ENCODE measurements at regions not wholly inside any gene's neighbourhood (a gene's known extent, or its start where the extent isn't known, plus 50 kb on each side); places are given as distances from the start of the nearest gene placed in this dataset.

DNA sequence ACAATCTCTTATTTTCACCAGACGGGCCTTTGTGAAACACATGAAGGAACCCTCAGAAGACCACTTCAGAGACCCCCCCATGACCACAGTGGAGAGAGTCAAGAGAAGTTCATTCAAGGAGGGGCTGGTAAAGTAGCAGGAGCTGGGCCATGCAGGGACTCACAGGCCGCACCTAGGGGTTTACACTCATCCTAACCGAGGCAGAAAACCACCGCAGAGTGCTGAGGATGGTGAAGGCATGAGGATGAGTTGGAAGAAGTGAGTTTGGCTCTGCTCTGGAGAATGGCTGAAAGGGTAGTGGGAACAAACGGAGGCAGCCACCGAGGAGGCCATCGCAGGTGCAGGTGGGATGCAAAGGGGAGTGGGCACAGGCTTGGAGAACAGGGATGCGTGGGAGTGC lies 1046.9 kb downstream of the UQCRFS1 start:
- H3K27ac ChIP-seq (ENCODE audit: low read length): no peak overlapping the region
- POLR2A ChIA-PET: interaction anchor here in 1 of 2 donors (0.6 kb wide), 1 partner anchor 20 kb away, joined by 3 read pairs; no protein-coding TSS in a partner anchor
- no peaks in the 10 kb centered on the region for H3K9me3 ChIP-seq
- peaks cover 13 to 25% (median 16%) of the 10 kb centered on the region in 3 donors for H3K9me3 Mint-ChIP-seq
- no peaks in the 10 kb centered on the region for H3K27me3 ChIP-seq (replicated peaks in 1 of 2; ENCODE audit: control insufficient read depth in 2 of 2, extremely low read depth in 1 of 2, insufficient read depth in 2 of 2, low read length in 1 of 2)
- no peak for DNase-seq
- no peaks in the 10 kb centered on the region for H3K27me3 Mint-ChIP-seq
- H3K4me1 Mint-ChIP-seq: no peaks in the 10 kb centered on the region
- no peak overlapping the region for H3K4me3 ChIP-seq (ENCODE audit: control insufficient read depth in 1 of 2, extremely low read depth in 1 of 2, low read length in 1 of 2)
- H3K4me3 Mint-ChIP-seq: no peak overlapping the region
- WGBS (ENCODE audit: insufficient coverage): 94% methylated on average over 5 of the region's 8 CpGs
- H3K4me1 ChIP-seq (ENCODE audit: control insufficient read depth in 1 of 2, extremely low read depth in 1 of 2, insufficient read depth in 2 of 2, low read length in 2 of 2): no peaks in the 10 kb centered on the region
- CTCF ChIA-PET: no interaction called here
- H3K36me3 Mint-ChIP-seq: no peaks in the 10 kb centered on the region
- no peak for ATAC-seq (replicated peaks in 1 of 4)
- no peak overlapping the region for H3K27ac Mint-ChIP-seq
- no peaks in the 10 kb centered on the region for H3K36me3 ChIP-seq (ENCODE audit: control insufficient read depth in 2 of 2, extremely low read depth in 1 of 2, insufficient read depth in 1 of 2, low read length in 1 of 2)

DNA sequence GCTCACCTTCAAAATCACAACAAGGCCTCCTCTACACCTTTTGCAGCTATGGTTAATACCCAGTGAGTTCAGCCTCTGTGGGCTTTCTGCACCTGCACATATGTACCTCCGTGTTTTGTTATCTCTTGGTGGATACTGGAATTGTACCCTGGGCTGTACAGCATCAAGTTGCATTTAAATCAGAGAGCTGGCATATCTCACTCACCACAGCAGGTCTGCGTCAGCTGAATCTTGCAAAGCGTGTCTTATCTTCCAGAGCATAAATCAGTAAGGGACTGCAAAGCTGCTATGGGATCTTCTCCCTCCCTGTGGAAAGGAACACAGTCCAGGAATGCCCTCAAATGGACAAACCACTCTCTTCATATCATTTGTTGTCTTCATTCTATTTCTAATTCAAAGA lies 1048.7 kb downstream of the UQCRFS1 start:
- Histone ChIP-seq H3K36me3 (ENCODE audit: control insufficient read depth in 2 of 2, extremely low read depth in 1 of 2, insufficient read depth in 1 of 2, low read length in 1 of 2) (no peaks in the 10 kb centered on the region), H3K4me1 (ENCODE audit: control insufficient read depth in 1 of 2, extremely low read depth in 1 of 2, insufficient read depth in 2 of 2, low read length in 2 of 2) (no peaks in the 10 kb centered on the region), H3K27ac (ENCODE audit: low read length) (no peak overlapping the region), H3K27me3 (replicated peaks in 1 of 2; ENCODE audit: control insufficient read depth in 2 of 2, extremely low read depth in 1 of 2, insufficient read depth in 2 of 2, low read length in 1 of 2) (no peaks in the 10 kb centered on the region), H3K4me3 (ENCODE audit: control insufficient read depth in 1 of 2, extremely low read depth in 1 of 2, low read length in 1 of 2) (no peak overlapping the region), H3K9me3 (no peaks in the 10 kb centered on the region)
- Mint-ChIP-seq H3K27ac (no peak overlapping the region), H3K9me3 (peaks cover 13 to 36% (median 24%) of the 10 kb centered on the region in 3 donors), H3K36me3 (no peaks in the 10 kb centered on the region), H3K27me3 (no peaks in the 10 kb centered on the region), H3K4me3 (no peak overlapping the region), H3K4me1 (no peaks in the 10 kb centered on the region)
- WGBS (ENCODE audit: insufficient coverage): 84% methylated on average over 3 of the region's 3 CpGs
- ChIA-PET CTCF (no interaction called here), POLR2A (no interaction called here)
- ATAC-seq (replicated peaks in 1 of 4): no peak
- no peak for DNase-seq

DNA sequence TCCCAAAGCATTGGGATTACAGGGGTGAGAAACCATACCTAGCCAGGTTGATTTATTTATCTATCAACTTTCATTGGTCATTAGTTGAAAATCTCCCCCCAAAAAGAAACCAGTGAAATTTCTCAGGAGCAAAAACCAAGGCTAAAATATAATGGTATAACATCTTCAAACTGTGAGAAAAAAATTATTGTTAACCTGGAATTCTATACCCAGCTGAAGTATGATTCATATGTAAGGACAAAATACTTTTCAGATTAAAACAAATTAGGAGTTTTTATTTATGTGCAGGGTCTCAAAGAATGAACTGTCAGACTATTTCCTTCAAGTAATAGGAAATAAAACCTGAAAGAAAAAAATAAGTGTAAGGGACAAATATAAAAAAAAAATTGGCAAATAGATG lies 1053.9 kb downstream of the UQCRFS1 start:
- Mint-ChIP-seq H3K9me3 (peaks cover 20 to 51% (median 30%) of the 10 kb centered on the region in 3 donors), H3K4me3 (no peak overlapping the region), H3K4me1 (no peaks in the 10 kb centered on the region), H3K36me3 (no peaks in the 10 kb centered on the region), H3K27me3 (no peaks in the 10 kb centered on the region), H3K27ac (no peak overlapping the region)
- CTCF ChIA-PET: no interaction called here
- H3K36me3 ChIP-seq (ENCODE audit: control insufficient read depth in 2 of 2, extremely low read depth in 1 of 2, insufficient read depth in 1 of 2, low read length in 1 of 2): no peaks in the 10 kb centered on the region
- POLR2A ChIA-PET: no interaction called here
- no peaks in the 10 kb centered on the region for H3K27me3 ChIP-seq (replicated peaks in 1 of 2; ENCODE audit: control insufficient read depth in 2 of 2, extremely low read depth in 1 of 2, insufficient read depth in 2 of 2, low read length in 1 of 2)
- no peaks in the 10 kb centered on the region for H3K9me3 ChIP-seq
- ATAC-seq (replicated peaks in 1 of 4): no peak
- no peaks in the 10 kb centered on the region for H3K4me1 ChIP-seq (ENCODE audit: control insufficient read depth in 1 of 2, extremely low read depth in 1 of 2, insufficient read depth in 2 of 2, low read length in 2 of 2)
- H3K4me3 ChIP-seq (ENCODE audit: control insufficient read depth in 1 of 2, extremely low read depth in 1 of 2, low read length in 1 of 2): no peak overlapping the region
- no peak for DNase-seq
- no peak overlapping the region for H3K27ac ChIP-seq (ENCODE audit: low read length)

DNA sequence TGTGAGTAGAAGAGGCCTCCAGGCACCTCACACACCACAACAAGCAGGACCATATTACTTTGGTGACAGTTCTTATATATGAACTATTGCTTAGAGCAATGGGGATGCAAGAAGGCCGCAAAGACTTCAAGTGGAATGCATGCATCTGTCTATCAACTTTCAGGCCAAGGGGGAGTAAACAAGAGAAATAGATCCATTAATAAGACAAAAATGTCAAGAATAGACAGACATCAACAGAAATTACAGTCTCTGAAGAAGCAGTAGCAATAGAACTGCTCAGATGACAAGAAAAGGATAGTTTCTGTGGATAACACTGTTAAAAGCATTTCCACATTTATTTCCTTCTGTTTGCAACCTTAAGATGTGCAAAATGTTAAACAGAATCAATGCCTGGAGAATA lies 1057.7 kb downstream of the UQCRFS1 start:
- H3K9me3 Mint-ChIP-seq: peaks cover 11 to 36% (median 15%) of the 10 kb centered on the region in 3 donors
- H3K27ac Mint-ChIP-seq: no peak overlapping the region
- ChIA-PET POLR2A (no interaction called here), CTCF (no interaction called here)
- DNase-seq (no peak), ATAC-seq (replicated peaks in 1 of 4) (no peak)
- no peaks in the 10 kb centered on the region for H3K9me3 ChIP-seq
- H3K4me3 ChIP-seq (ENCODE audit: control insufficient read depth in 1 of 2, extremely low read depth in 1 of 2, low read length in 1 of 2): no peak overlapping the region
- H3K4me1 Mint-ChIP-seq: no peaks in the 10 kb centered on the region
- H3K4me1 ChIP-seq (ENCODE audit: control insufficient read depth in 1 of 2, extremely low read depth in 1 of 2, insufficient read depth in 2 of 2, low read length in 2 of 2): no peaks in the 10 kb centered on the region
- H3K36me3 ChIP-seq (ENCODE audit: control insufficient read depth in 2 of 2, extremely low read depth in 1 of 2, insufficient read depth in 1 of 2, low read length in 1 of 2): no peaks in the 10 kb centered on the region
- no CpG with 5 or more reads among the region's 1 CpG for WGBS (ENCODE audit: insufficient coverage)
- no peaks in the 10 kb centered on the region for H3K27me3 ChIP-seq (replicated peaks in 1 of 2; ENCODE audit: control insufficient read depth in 2 of 2, extremely low read depth in 1 of 2, insufficient read depth in 2 of 2, low read length in 1 of 2)
- no peak overlapping the region for H3K4me3 Mint-ChIP-seq
- no peaks in the 10 kb centered on the region for H3K36me3 Mint-ChIP-seq
- H3K27ac ChIP-seq (ENCODE audit: low read length): no peak overlapping the region
- no peaks in the 10 kb centered on the region for H3K27me3 Mint-ChIP-seq

DNA sequence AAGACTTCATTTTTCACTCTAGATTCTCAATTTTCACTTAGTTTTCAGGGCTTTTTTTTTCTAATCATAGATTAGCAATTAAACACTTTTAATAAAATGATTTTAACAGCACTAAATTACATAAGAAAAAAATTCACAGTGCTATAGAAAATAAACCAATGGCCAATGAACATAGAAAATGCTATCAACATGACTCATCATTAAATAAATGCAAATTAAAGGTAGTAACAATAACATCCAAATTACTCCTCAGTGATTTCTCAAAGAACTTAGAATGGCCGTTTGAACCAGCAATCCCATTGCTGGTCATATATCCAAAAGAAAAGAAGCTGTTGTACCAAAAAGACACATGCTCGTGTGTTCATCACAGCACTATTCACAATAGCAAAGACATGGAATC lies 1058.9 kb downstream of the UQCRFS1 start:
- ATAC-seq (replicated peaks in 1 of 4) (no peak), DNase-seq (no peak)
- Mint-ChIP-seq H3K9me3 (peaks cover 4 to 27% (median 15%) of the 10 kb centered on the region in 3 donors), H3K4me3 (no peak overlapping the region), H3K36me3 (no peaks in the 10 kb centered on the region), H3K4me1 (no peaks in the 10 kb centered on the region), H3K27ac (no peak overlapping the region), H3K27me3 (no peaks in the 10 kb centered on the region)
- Histone ChIP-seq H3K27me3 (replicated peaks in 1 of 2; ENCODE audit: control insufficient read depth in 2 of 2, extremely low read depth in 1 of 2, insufficient read depth in 2 of 2, low read length in 1 of 2) (no peaks in the 10 kb centered on the region), H3K4me1 (ENCODE audit: control insufficient read depth in 1 of 2, extremely low read depth in 1 of 2, insufficient read depth in 2 of 2, low read length in 2 of 2) (no peaks in the 10 kb centered on the region), H3K36me3 (ENCODE audit: control insufficient read depth in 2 of 2, extremely low read depth in 1 of 2, insufficient read depth in 1 of 2, low read length in 1 of 2) (no peaks in the 10 kb centered on the region), H3K27ac (ENCODE audit: low read length) (no peak overlapping the region), H3K4me3 (ENCODE audit: control insufficient read depth in 1 of 2, extremely low read depth in 1 of 2, low read length in 1 of 2) (no peak overlapping the region), H3K9me3 (no peaks in the 10 kb centered on the region)
- WGBS (ENCODE audit: insufficient coverage): 33% methylated on average over 1 of the region's 2 CpGs
- POLR2A ChIA-PET: no interaction called here
- CTCF ChIA-PET: no interaction called here

DNA sequence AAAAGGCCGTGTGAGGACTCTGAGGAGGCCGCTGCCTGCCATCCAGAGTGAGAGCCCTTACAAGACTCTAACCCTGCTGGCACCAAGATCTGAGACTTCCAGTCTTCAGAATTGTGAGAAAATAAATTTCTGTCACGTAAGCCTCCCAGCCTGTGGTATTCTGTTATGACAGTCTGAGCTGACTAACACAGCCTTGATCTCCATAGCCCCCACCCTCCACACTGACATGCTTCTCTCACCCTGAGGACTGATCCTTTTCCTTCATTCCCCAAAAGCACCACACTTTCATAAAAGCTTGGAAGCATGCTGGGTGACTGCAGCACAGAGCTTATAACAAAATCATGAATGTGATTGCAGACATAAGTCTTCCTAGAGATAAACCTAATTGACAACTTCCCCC lies 1059.8 kb downstream of the UQCRFS1 start:
- Mint-ChIP-seq H3K4me3 (no peak overlapping the region), H3K4me1 (no peaks in the 10 kb centered on the region), H3K27me3 (no peaks in the 10 kb centered on the region), H3K36me3 (no peaks in the 10 kb centered on the region), H3K9me3 (peaks cover 0 to 20% (median 11%) of the 10 kb centered on the region in 3 donors), H3K27ac (no peak overlapping the region)
- no peaks in the 10 kb centered on the region for H3K9me3 ChIP-seq
- no peaks in the 10 kb centered on the region for H3K36me3 ChIP-seq (ENCODE audit: control insufficient read depth in 2 of 2, extremely low read depth in 1 of 2, insufficient read depth in 1 of 2, low read length in 1 of 2)
- DNase-seq: no peak
- no peak overlapping the region for H3K27ac ChIP-seq (ENCODE audit: low read length)
- H3K4me3 ChIP-seq (ENCODE audit: control insufficient read depth in 1 of 2, extremely low read depth in 1 of 2, low read length in 1 of 2): no peak overlapping the region
- H3K27me3 ChIP-seq (replicated peaks in 1 of 2; ENCODE audit: control insufficient read depth in 2 of 2, extremely low read depth in 1 of 2, insufficient read depth in 2 of 2, low read length in 1 of 2): no peaks in the 10 kb centered on the region
- POLR2A ChIA-PET: no interaction called here
- no peak for ATAC-seq (replicated peaks in 1 of 4)
- 86% methylated on average over 3 of the region's 3 CpGs for WGBS (ENCODE audit: insufficient coverage)
- no peaks in the 10 kb centered on the region for H3K4me1 ChIP-seq (ENCODE audit: control insufficient read depth in 1 of 2, extremely low read depth in 1 of 2, insufficient read depth in 2 of 2, low read length in 2 of 2)
- CTCF ChIA-PET: no interaction called here

DNA sequence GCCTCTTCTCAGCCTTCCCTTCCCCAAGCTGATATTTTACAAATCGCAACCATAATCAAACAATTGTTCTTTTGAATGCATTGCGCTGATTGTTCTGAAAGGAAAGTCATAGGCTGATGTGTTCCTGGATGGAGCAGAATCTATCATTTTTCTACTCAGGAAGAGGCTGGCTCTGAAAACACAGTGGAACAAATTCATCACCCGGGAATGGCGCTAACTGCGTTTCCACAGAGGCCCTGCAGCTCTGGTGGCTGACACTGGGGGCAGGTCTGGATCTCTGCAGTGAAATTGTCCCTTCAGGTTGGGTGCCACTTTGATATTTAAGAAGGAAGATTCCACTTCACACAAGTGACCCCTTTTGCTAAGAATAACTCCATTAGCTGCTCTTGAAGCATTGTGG lies 1060.8 kb downstream of the UQCRFS1 start:
- H3K4me3 ChIP-seq (ENCODE audit: control insufficient read depth in 1 of 2, extremely low read depth in 1 of 2, low read length in 1 of 2): no peak overlapping the region
- Mint-ChIP-seq H3K36me3 (no peaks in the 10 kb centered on the region), H3K4me1 (no peaks in the 10 kb centered on the region), H3K27me3 (no peaks in the 10 kb centered on the region), H3K4me3 (no peak overlapping the region), H3K27ac (no peak overlapping the region), H3K9me3 (peaks cover 0 to 17% (median 5%) of the 10 kb centered on the region in 3 donors)
- 80% methylated on average over 3 of the region's 5 CpGs for WGBS (ENCODE audit: insufficient coverage)
- H3K27me3 ChIP-seq (replicated peaks in 1 of 2; ENCODE audit: control insufficient read depth in 2 of 2, extremely low read depth in 1 of 2, insufficient read depth in 2 of 2, low read length in 1 of 2): no peaks in the 10 kb centered on the region
- no peaks in the 10 kb centered on the region for H3K4me1 ChIP-seq (ENCODE audit: control insufficient read depth in 1 of 2, extremely low read depth in 1 of 2, insufficient read depth in 2 of 2, low read length in 2 of 2)
- DNase-seq (no peak), ATAC-seq (replicated peaks in 1 of 4) (no peak)
- ChIA-PET CTCF (no interaction called here), POLR2A (no interaction called here)
- no peaks in the 10 kb centered on the region for H3K9me3 ChIP-seq
- no peak overlapping the region for H3K27ac ChIP-seq (ENCODE audit: low read length)
- H3K36me3 ChIP-seq (ENCODE audit: control insufficient read depth in 2 of 2, extremely low read depth in 1 of 2, insufficient read depth in 1 of 2, low read length in 1 of 2): no peaks in the 10 kb centered on the region
